B cell (primary cell): ENCODE measurements at regions not wholly inside any gene's neighbourhood (a gene's known extent, or its start where the extent isn't known, plus 50 kb on each side); places are given as distances from the start of the nearest gene placed in this dataset.

Experiments used
- EZH2 ChIP-seq: IDR thresholded peaks from 2 replicates; pipeline ENCODE4 v1.6.1; 2012; ENCODE audit warnings: borderline replicate concordance, low read depth, mild to moderate bottlenecking, moderate library complexity, low read length; ENCODE audit not compliant: insufficient read depth, poor library complexity, severe bottlenecking
- TF ChIP-seq, protein P1 (sequence below): fragments of 200-600 bp; IDR thresholded peaks from one replicate; pipeline ENCODE4 v1.8.0; 2022; ENCODE audit warnings: antibody characterized with exemption, mild to moderate bottlenecking

DNA sequence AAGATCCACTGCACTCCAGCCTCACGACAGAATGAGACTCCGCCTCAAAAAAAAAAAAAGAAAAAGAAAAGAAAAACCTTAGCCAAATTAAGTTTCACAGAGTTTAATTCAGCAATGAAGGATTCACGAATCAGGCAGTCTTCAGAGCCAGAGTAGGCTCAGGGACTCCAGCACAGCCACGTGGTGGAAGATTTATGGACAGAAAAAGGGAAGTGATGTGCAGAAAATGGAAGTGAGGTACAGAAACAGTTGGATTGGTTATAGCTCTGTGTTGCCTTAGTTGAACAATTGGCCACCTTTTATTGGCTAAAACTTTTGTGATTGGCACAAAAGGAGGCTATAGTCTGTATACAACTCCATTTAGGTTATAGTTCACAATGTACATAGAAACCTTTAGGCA lies 256.6 kb downstream of the HS3ST3B1 start:
- TF ChIP-seq, protein P1, sequence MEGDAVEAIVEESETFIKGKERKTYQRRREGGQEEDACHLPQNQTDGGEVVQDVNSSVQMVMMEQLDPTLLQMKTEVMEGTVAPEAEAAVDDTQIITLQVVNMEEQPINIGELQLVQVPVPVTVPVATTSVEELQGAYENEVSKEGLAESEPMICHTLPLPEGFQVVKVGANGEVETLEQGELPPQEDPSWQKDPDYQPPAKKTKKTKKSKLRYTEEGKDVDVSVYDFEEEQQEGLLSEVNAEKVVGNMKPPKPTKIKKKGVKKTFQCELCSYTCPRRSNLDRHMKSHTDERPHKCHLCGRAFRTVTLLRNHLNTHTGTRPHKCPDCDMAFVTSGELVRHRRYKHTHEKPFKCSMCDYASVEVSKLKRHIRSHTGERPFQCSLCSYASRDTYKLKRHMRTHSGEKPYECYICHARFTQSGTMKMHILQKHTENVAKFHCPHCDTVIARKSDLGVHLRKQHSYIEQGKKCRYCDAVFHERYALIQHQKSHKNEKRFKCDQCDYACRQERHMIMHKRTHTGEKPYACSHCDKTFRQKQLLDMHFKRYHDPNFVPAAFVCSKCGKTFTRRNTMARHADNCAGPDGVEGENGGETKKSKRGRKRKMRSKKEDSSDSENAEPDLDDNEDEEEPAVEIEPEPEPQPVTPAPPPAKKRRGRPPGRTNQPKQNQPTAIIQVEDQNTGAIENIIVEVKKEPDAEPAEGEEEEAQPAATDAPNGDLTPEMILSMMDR = no peak
- no peak for TF ChIP-seq EZH2
